HEK293 (cell line): ENCODE measurements at regions not wholly inside any gene's neighbourhood (a gene's known extent, or its start where the extent isn't known, plus 50 kb on each side); places are given as distances from the start of the nearest gene placed in this dataset.

Source experiments
- CTCF ChIA-PET: fragments of 350-600 bp; formaldehyde crosslinking; extraction: SDS; loops from one replicate; lab custom pipeline; 2021; ENCODE audit warnings: antibody characterized with exemption; lab: Yijun Ruan, JAX
- POLR2A ChIA-PET: fragments of 300-600 bp; formaldehyde crosslinking; extraction: SDS; loops from one replicate; lab custom pipeline; 2020; ENCODE audit warnings: antibody characterized with exemption, inconsistent platforms; lab: Yijun Ruan, JAX
- H3K27ac ChIP-seq: fragments of 200-500 bp; sonication (Bioruptor generic); 2 replicates; pipeline ENCODE4 v1.5.1; 2014; ENCODE audit warnings: low read depth, low read length, control low read depth, inconsistent platforms; ENCODE audit errors: extremely low read depth
- H3K36me3 ChIP-seq, 2 experiments: fragments of 200-500 bp in 1 of 2; sonication (Bioruptor generic) in 1 of 2; 1 replicate in 1 of 2; 2 replicates in 1 of 2; pipeline ENCODE4 v1.5.1; 2014 to 2017; ENCODE audit warnings: inconsistent platforms in 2 of 2, low read length in 2 of 2; ENCODE audit not compliant: control insufficient read depth in 2 of 2, insufficient read depth in 1 of 2
- H3K4me1 ChIP-seq: fragments of 200-500 bp; sonication (Bioruptor generic); 2 replicates; pipeline ENCODE4 v1.5.1; 2014; ENCODE audit warnings: mild to moderate bottlenecking, low read length, inconsistent platforms; ENCODE audit not compliant: control insufficient read depth, insufficient read depth
- H3K4me3 ChIP-seq: 2 replicates; pipeline ENCODE4 v1.5.1; 2011; ENCODE audit warnings: low read depth, mild to moderate bottlenecking, control low read depth, low read length, moderate library complexity
- H3K9me3 ChIP-seq: fragments of 200-500 bp; sonication (Bioruptor generic); 2 replicates; pipeline ENCODE4 v1.5.1; 2014; ENCODE audit warnings: low read depth, low read length, inconsistent platforms; ENCODE audit not compliant: control insufficient read depth, insufficient read depth
- GLI4 ChIP-seq: fragments of 450-650 bp; formaldehyde crosslinking; IDR thresholded peaks from 2 replicates; pipeline ENCODE4 v1.5.1; 2016; ENCODE audit warnings: missing biosample characterization, missing genetic modification characterization
- GLIS1 ChIP-seq: fragments of 450-650 bp; formaldehyde crosslinking; IDR thresholded peaks from 2 replicates; pipeline ENCODE4 v1.5.1; 2016; ENCODE audit warnings: missing biosample characterization, missing genetic modification characterization
- GLIS2 ChIP-seq: fragments of 450-650 bp; formaldehyde crosslinking; IDR thresholded peaks from 2 replicates; pipeline ENCODE4 v1.5.1; 2016; ENCODE audit warnings: missing biosample characterization, missing genetic modification characterization
- KLF9 ChIP-seq: fragments of 450-650 bp; formaldehyde crosslinking; IDR thresholded peaks from 2 replicates; pipeline ENCODE4 v1.5.1; 2016; ENCODE audit warnings: missing biosample characterization, missing genetic modification characterization, low read depth
- REPIN1 ChIP-seq: fragments of 450-650 bp; formaldehyde crosslinking; IDR thresholded peaks from 2 replicates; pipeline ENCODE4 v1.5.1; 2017; ENCODE audit warnings: missing biosample characterization, missing genetic modification characterization, low read depth
- SP2 ChIP-seq: fragments of 450-650 bp; formaldehyde crosslinking; IDR thresholded peaks from 2 replicates; pipeline ENCODE4 v1.5.1; 2016; ENCODE audit warnings: missing biosample characterization, missing genetic modification characterization
- YY1 ChIP-seq: fragments of 450-650 bp; formaldehyde crosslinking; IDR thresholded peaks from 2 replicates; pipeline ENCODE4 v1.5.1; 2018; ENCODE audit warnings: missing biosample characterization, missing genetic modification characterization
- ZFHX2 ChIP-seq: fragments of 450-650 bp; formaldehyde crosslinking; conservative IDR thresholded peaks from 2 replicates; pipeline ENCODE4 v1.5.1; 2016; ENCODE audit warnings: missing biosample characterization, missing genetic modification characterization
- ZIC2 ChIP-seq: fragments of 450-650 bp; formaldehyde crosslinking; IDR thresholded peaks from 2 replicates; pipeline ENCODE4 v1.5.1; 2016; ENCODE audit warnings: missing biosample characterization, missing genetic modification characterization
- ZNF169 ChIP-seq: fragments of 450-650 bp; formaldehyde crosslinking; IDR thresholded peaks from 2 replicates; pipeline ENCODE4 v1.5.1; 2016; ENCODE audit warnings: missing biosample characterization, missing genetic modification characterization
- ZNF175 ChIP-seq: fragments of 450-650 bp; formaldehyde crosslinking; IDR thresholded peaks from 2 replicates; pipeline ENCODE4 v1.5.1; 2016; ENCODE audit warnings: missing biosample characterization, missing genetic modification characterization
- ZNF184 ChIP-seq: fragments of 450-650 bp; IDR thresholded peaks from 2 replicates; pipeline ENCODE4 v1.5.1; 2018; ENCODE audit warnings: missing biosample characterization, mild to moderate bottlenecking, missing genetic modification characterization
- ZNF19 ChIP-seq: fragments of 450-650 bp; formaldehyde crosslinking; IDR thresholded peaks from 2 replicates; pipeline ENCODE4; 2016; ENCODE audit warnings: missing biosample characterization, missing genetic modification characterization, low read depth
- ZNF239 ChIP-seq: fragments of 450-650 bp; formaldehyde crosslinking; IDR thresholded peaks from 2 replicates; pipeline ENCODE4 v1.5.1; 2016; ENCODE audit warnings: missing biosample characterization, missing genetic modification characterization
- ZNF473 ChIP-seq: fragments of 450-650 bp; formaldehyde crosslinking; IDR thresholded peaks from 2 replicates; pipeline ENCODE4 v1.5.1; 2017; ENCODE audit warnings: missing biosample characterization, missing genetic modification characterization
- ZNF521 ChIP-seq: fragments of 450-650 bp; formaldehyde crosslinking; IDR thresholded peaks from 2 replicates; pipeline ENCODE4 v1.5.1; 2017; ENCODE audit warnings: missing biosample characterization, mild to moderate bottlenecking, missing genetic modification characterization
- ZNF623 ChIP-seq: fragments of 450-650 bp; formaldehyde crosslinking; IDR thresholded peaks from 2 replicates; pipeline ENCODE4 v1.5.1; 2016; ENCODE audit warnings: missing biosample characterization, missing genetic modification characterization
- ZNF629 ChIP-seq: fragments of 450-650 bp; formaldehyde crosslinking; IDR thresholded peaks from 2 replicates; pipeline ENCODE4 v1.5.1; 2017; ENCODE audit warnings: missing biosample characterization, missing genetic modification characterization
- ZNF660 ChIP-seq: fragments of 450-650 bp; IDR thresholded peaks from 2 replicates; pipeline ENCODE4 v1.5.1; 2018; ENCODE audit warnings: missing biosample characterization, mild to moderate bottlenecking, missing genetic modification characterization
- ZNF701 ChIP-seq: fragments of 450-650 bp; formaldehyde crosslinking; IDR thresholded peaks from 2 replicates; pipeline ENCODE4 v1.5.1; 2016; ENCODE audit warnings: missing biosample characterization, missing genetic modification characterization
- ZNF791 ChIP-seq: fragments of 450-650 bp; formaldehyde crosslinking; IDR thresholded peaks from 2 replicates; pipeline ENCODE4 v1.5.1; 2016; ENCODE audit warnings: missing biosample characterization, missing genetic modification characterization
- ZSCAN16 ChIP-seq: fragments of 450-650 bp; formaldehyde crosslinking; IDR thresholded peaks from 2 replicates; pipeline ENCODE4 v1.5.1; 2016; ENCODE audit warnings: missing biosample characterization, missing genetic modification characterization
- TF ChIP-seq, protein P1 (sequence below): fragments of 450-650 bp; formaldehyde crosslinking; IDR thresholded peaks from 2 replicates; pipeline ENCODE4 v1.5.0; 2017; ENCODE audit warnings: missing biosample characterization, missing genetic modification characterization, borderline replicate concordance
- TF ChIP-seq, protein P2 (sequence below): fragments of 450-650 bp; formaldehyde crosslinking; IDR thresholded peaks from 2 replicates; pipeline ENCODE4 v1.5.1; 2016; ENCODE audit warnings: missing biosample characterization, missing genetic modification characterization, low read depth

DNA sequence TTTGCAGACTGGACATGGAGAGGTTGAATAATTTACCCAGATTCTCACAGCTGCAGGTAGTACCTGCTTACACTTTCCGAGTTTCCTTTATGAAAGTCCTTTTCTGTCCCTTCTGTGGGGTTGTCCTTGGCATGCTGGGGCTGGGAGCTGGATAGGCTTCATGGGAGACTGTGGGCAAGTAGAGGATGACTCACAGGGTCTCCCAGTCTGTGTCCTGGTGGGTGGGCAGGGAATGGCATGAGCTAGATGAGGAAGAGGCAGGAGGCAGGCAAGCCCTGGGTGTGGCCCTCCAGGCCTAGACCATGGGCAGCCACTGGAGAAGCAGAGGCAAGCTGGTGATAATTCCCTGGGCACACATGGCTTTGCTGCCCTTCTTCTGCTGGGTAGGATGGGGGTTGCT, 80.6 kb downstream of the NAV1 start:
- H3K4me3 ChIP-seq, result no peak overlapping the region
- H3K36me3 ChIP-seq, result peaks cover 0 to 3% of the 10 kb centered on the region in 2 experiments; a peak in 1 of 3 replicates
- no peaks in the 10 kb centered on the region for H3K4me1 ChIP-seq
- CTCF ChIA-PET, result interaction anchor here (1.3 kb wide), 1 partner anchor 83 kb away, joined by 4 read pairs; no protein-coding TSS in a partner anchor
- no peak for TF ChIP-seq ZNF701 (tag by site-specific recombination)
- no peak for TF ChIP-seq ZNF175 (tag by site-specific recombination)
- TF ChIP-seq, protein P1, sequence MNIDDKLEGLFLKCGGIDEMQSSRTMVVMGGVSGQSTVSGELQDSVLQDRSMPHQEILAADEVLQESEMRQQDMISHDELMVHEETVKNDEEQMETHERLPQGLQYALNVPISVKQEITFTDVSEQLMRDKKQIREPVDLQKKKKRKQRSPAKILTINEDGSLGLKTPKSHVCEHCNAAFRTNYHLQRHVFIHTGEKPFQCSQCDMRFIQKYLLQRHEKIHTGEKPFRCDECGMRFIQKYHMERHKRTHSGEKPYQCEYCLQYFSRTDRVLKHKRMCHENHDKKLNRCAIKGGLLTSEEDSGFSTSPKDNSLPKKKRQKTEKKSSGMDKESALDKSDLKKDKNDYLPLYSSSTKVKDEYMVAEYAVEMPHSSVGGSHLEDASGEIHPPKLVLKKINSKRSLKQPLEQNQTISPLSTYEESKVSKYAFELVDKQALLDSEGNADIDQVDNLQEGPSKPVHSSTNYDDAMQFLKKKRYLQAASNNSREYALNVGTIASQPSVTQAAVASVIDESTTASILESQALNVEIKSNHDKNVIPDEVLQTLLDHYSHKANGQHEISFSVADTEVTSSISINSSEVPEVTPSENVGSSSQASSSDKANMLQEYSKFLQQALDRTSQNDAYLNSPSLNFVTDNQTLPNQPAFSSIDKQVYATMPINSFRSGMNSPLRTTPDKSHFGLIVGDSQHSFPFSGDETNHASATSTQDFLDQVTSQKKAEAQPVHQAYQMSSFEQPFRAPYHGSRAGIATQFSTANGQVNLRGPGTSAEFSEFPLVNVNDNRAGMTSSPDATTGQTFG (tag by site-specific recombination), result no peak
- TF ChIP-seq ZNF19, result no peak
- no peak for TF ChIP-seq ZNF791 (tag by site-specific recombination)
- peak; percentile 56 for TF ChIP-seq GLIS2 (tag by site-specific recombination)
- no peak for TF ChIP-seq REPIN1
- no peak for TF ChIP-seq ZNF184 (tag by site-specific recombination)
- no peak for TF ChIP-seq KLF9 (tag by site-specific recombination)
- no peak for TF ChIP-seq ZNF623 (tag by site-specific recombination)
- TF ChIP-seq ZIC2 (tag by site-specific recombination), result peak; percentile 53
- TF ChIP-seq ZNF629 (tag by site-specific recombination), result no peak
- TF ChIP-seq ZNF169 (tag by site-specific recombination), result no peak
- peak; percentile 62; the same call in 1 of the 2 replicates for TF ChIP-seq ZFHX2 (tag by site-specific recombination)
- peak; percentile 64 for TF ChIP-seq GLIS1 (tag by site-specific recombination)
- TF ChIP-seq, all 188 proteins: peak for 4
- H3K27ac ChIP-seq, result no peak overlapping the region
- H3K9me3 ChIP-seq, result no peaks in the 10 kb centered on the region
- POLR2A ChIA-PET, result no interaction called here

DNA sequence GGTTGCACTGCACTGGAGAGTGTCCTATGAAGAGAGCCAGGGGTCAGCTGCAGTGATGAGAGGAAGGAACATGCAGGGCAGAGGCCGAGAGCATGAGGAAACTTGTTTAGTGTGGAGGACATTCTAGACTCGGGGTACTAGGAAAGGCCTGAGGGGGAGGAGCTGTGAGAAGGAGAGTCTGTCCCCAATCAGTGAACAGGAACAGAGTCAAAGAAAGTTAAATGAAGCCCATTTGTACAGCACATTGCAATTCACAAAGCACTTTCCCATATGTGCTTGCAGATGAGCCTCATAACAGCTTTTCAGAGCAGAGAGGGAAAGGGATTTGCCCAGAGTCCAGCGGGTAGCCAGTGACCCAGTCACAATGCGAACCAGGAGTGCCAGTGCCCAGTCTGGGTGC, 83.4 kb downstream of the NAV1 start:
- Histone ChIP-seq H3K27ac (no peak overlapping the region), H3K36me3 (peaks cover 0 to 3% of the 10 kb centered on the region in 2 experiments; a peak in 1 of 3 replicates), H3K4me3 (no peak overlapping the region), H3K4me1 (no peaks in the 10 kb centered on the region), H3K9me3 (no peaks in the 10 kb centered on the region)
- ChIA-PET POLR2A (no interaction called here), CTCF (no interaction called here)
- TF ChIP-seq ZNF521 (tag by site-specific recombination), result no peak
- no peak for TF ChIP-seq ZNF660
- TF ChIP-seq, protein P2, sequence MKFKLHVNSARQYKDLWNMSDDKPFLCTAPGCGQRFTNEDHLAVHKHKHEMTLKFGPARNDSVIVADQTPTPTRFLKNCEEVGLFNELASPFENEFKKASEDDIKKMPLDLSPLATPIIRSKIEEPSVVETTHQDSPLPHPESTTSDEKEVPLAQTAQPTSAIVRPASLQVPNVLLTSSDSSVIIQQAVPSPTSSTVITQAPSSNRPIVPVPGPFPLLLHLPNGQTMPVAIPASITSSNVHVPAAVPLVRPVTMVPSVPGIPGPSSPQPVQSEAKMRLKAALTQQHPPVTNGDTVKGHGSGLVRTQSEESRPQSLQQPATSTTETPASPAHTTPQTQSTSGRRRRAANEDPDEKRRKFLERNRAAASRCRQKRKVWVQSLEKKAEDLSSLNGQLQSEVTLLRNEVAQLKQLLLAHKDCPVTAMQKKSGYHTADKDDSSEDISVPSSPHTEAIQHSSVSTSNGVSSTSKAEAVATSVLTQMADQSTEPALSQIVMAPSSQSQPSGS (tag by site-specific recombination), result no peak
- TF ChIP-seq YY1, result no peak
- no peak for TF ChIP-seq GLI4 (tag by site-specific recombination)
- no peak for TF ChIP-seq SP2 (tag by site-specific recombination)
- no peak for TF ChIP-seq ZSCAN16 (tag by site-specific recombination)
- TF ChIP-seq ZNF473 (tag by site-specific recombination), result no peak
- TF ChIP-seq GLIS1 (tag by site-specific recombination), result no peak
- no peak for TF ChIP-seq ZNF239 (tag by site-specific recombination)
- TF ChIP-seq ZNF791 (tag by site-specific recombination), result no peak
